Endothelial cell of umbilical vein (primary cell): ENCODE measurements at regions not wholly inside any gene's neighbourhood (a gene's known extent, or its start where the extent isn't known, plus 50 kb on each side); places are given as distances from the start of the nearest gene placed in this dataset.

Source experiments
- BruUV-seq: library from RNA; stranded (reverse); fragments of 400-500 nt; replicated peaks from 2 replicates; lab custom pipeline; 2021; lab: Mats Ljungman, UMichigan
- CTCF ChIA-PET: fragments of 300-600, 350-600 bp; sonication (Branson Sonifier 250); formaldehyde crosslinking; loops from one replicate; lab custom pipeline; 2021; ENCODE audit warnings: antibody characterized with exemption, inconsistent platforms; lab: Charles Lee
- POLR2A ChIA-PET: fragments of 300-600, 350-600 bp; sonication (Branson Sonifier 250); formaldehyde crosslinking; loops from one replicate; lab custom pipeline; 2021; ENCODE audit warnings: antibody characterized with exemption, inconsistent platforms; lab: Charles Lee
- DNase-seq: peaks from one replicate; pipeline ENCODE4 v3.0.0-alpha.2; 2011; ENCODE audit warnings: low read depth, low spot score
- FAIRE-seq: peaks from 2 replicates; lab custom pipeline; 2011; peaks lifted over from hg19 to GRCh38; lab: Jason Lieb, UNC
- H2AFZ ChIP-seq: 2 replicates; pipeline ENCODE4 v1.6.0; 2012; ENCODE audit warnings: low read depth, low read length, control low read depth, inconsistent platforms
- H3K27ac ChIP-seq: 2 replicates; pipeline ENCODE4 v1.5.1; 2011; ENCODE audit warnings: low read depth, mild to moderate bottlenecking, control low read depth, low read length, moderate library complexity; ENCODE audit not compliant: insufficient read depth
- H3K27me3 ChIP-seq, 2 experiments: 2 replicates each; pipeline versions ENCODE4 v1.6.0 to v1.6.1; 2011; ENCODE audit warnings: low read length in 2 of 2, mixed read lengths in 1 of 2; ENCODE audit not compliant: control insufficient read depth in 2 of 2, insufficient read depth in 2 of 2
- H3K36me3 ChIP-seq, 2 experiments: 2 replicates in 1 of 2; 3 replicates in 1 of 2; pipeline ENCODE4 v1.5.1; 2011; ENCODE audit warnings: low read length in 2 of 2, mild to moderate bottlenecking in 1 of 2, moderate library complexity in 1 of 2; ENCODE audit not compliant: control insufficient read depth in 2 of 2, insufficient read depth in 2 of 2; ENCODE audit errors: extremely low read depth in 1 of 2
- H3K4me1 ChIP-seq: 3 replicates; pipeline ENCODE4 v1.5.1; 2011; ENCODE audit warnings: mild to moderate bottlenecking, low read length; ENCODE audit not compliant: control insufficient read depth, insufficient read depth; ENCODE audit errors: extremely low read depth
- H3K4me2 ChIP-seq: 2 replicates; pipeline ENCODE4 v1.6.1; 2011; ENCODE audit warnings: low read length, control low read depth, mixed read lengths; ENCODE audit not compliant: insufficient read depth
- H3K4me3 ChIP-seq, 3 experiments: fragments of 200-600 bp in 1 of 3; sonication (generic), shearing (Covaris generic) in 1 of 3; replicated peaks in 1 of 3; 2 replicates each; pipeline ENCODE4 v1.5.1; 2011 to 2016; ENCODE audit warnings: control low read depth in 3 of 3, low read length in 3 of 3, mild to moderate bottlenecking in 2 of 3, inconsistent platforms in 1 of 3, low read depth in 1 of 3, moderate library complexity in 1 of 3; ENCODE audit not compliant: insufficient read depth in 1 of 3
- H3K79me2 ChIP-seq: 2 replicates; pipeline ENCODE4 v1.6.0; 2012; ENCODE audit warnings: low read length, inconsistent platforms; ENCODE audit not compliant: control insufficient read depth, insufficient read depth
- H3K9ac ChIP-seq: replicated peaks from 2 replicates; pipeline ENCODE3; 2011; ENCODE audit warnings: low read length, control low read depth; ENCODE audit not compliant: insufficient read depth; ENCODE audit errors: extremely low read depth
- H3K9me1 ChIP-seq: replicated peaks from 3 replicates; pipeline ENCODE4 v1.6.0; 2011; ENCODE audit warnings: mild to moderate bottlenecking, low read length; ENCODE audit not compliant: control insufficient read depth, insufficient read depth; ENCODE audit errors: extremely low read depth
- H3K9me3 ChIP-seq: replicated peaks from 2 replicates; pipeline ENCODE4 v1.5.1; 2012; ENCODE audit warnings: low read length, inconsistent platforms; ENCODE audit not compliant: control insufficient read depth, insufficient read depth
- H4K20me1 ChIP-seq: replicated peaks from 2 replicates; pipeline ENCODE3; 2011; ENCODE audit warnings: mild to moderate bottlenecking, low read length; ENCODE audit not compliant: control insufficient read depth, insufficient read depth; ENCODE audit errors: extremely low read depth
- EZH2 ChIP-seq: IDR thresholded peaks from 2 replicates; pipeline ENCODE4 v1.6.1; 2012; ENCODE audit warnings: borderline replicate concordance, low read depth, mild to moderate bottlenecking, moderate library complexity, low read length, inconsistent platforms; ENCODE audit not compliant: severe bottlenecking
- FOS ChIP-seq: IDR thresholded peaks from 2 replicates; pipeline ENCODE4 v1.6.1; 2011; ENCODE audit warnings: mild to moderate bottlenecking, low read length, moderate library complexity, borderline replicate concordance; ENCODE audit not compliant: insufficient read depth
- GATA2 ChIP-seq: IDR thresholded peaks from 2 replicates; pipeline ENCODE4 v1.7.0; 2011; ENCODE audit warnings: low read depth, mild to moderate bottlenecking, moderate library complexity, mixed read lengths, low read length; ENCODE audit not compliant: insufficient read length, insufficient read depth
- JUN ChIP-seq: IDR thresholded peaks from 2 replicates; pipeline ENCODE4 v1.6.1; 2011; ENCODE audit warnings: borderline replicate concordance, low read depth; ENCODE audit not compliant: insufficient read length, insufficient read depth
- MYC ChIP-seq: IDR thresholded peaks from one replicate; pipeline ENCODE4 v1.6.1; 2011; ENCODE audit warnings: mild to moderate bottlenecking, low read depth, low read length
- POLR2A ChIP-seq: IDR thresholded peaks from 2 replicates; pipeline ENCODE4 v1.6.1; 2012; ENCODE audit warnings: low read depth, mild to moderate bottlenecking, control low read depth, low read length
- POLR2AphosphoS5 ChIP-seq: IDR thresholded peaks from 2 replicates; pipeline ENCODE4 v1.6.1; 2012; ENCODE audit warnings: low read depth, mild to moderate bottlenecking, control low read depth, low read length, moderate library complexity; ENCODE audit not compliant: insufficient read depth
- dilution Hi-C: fragments of 300-500 bp; cut with MboI; formaldehyde crosslinking; loops from one replicate; pipeline ENCODE4 v1.15.0; 2019; ENCODE audit warnings: low sequenced_read_pairs; ENCODE audit not compliant: extremely low pct_ligation_motif_present
- intact Hi-C: fragments of 100-400 bp; cut with micrococcal nuclease; formaldehyde crosslinking; loops from one replicate; pipeline ENCODE4 v1.10.0; 2022
- TF ChIP-seq, protein P1 (sequence below): IDR thresholded peaks from 2 replicates; pipeline ENCODE4 v1.6.1; 2011; ENCODE audit not compliant: insufficient read depth, insufficient read length
- TF ChIP-seq, protein P2 (sequence below), 2 donors: IDR thresholded peaks; 1 replicate in 1 of 2; 2 replicates in 1 of 2; pipeline ENCODE4 v1.5.1; 2011; ENCODE audit warnings: low read length in 2 of 2, mild to moderate bottlenecking in 2 of 2, moderate library complexity in 2 of 2, control low read depth in 1 of 2, inconsistent platforms in 1 of 2, low read depth in 1 of 2; ENCODE audit not compliant: insufficient read depth in 1 of 2; ENCODE audit errors: extremely low read depth in 1 of 2

- Histone ChIP-seq H3K27ac (no peak overlapping the region), H3K9ac (no peak overlapping the region), H3K9me3 (no peaks in the 10 kb centered on the region), H2AFZ (no peak overlapping the region), H3K4me2 (no peak overlapping the region), H3K36me3 (no peaks in the 10 kb centered on the region), H3K27me3 (no peaks in the 10 kb centered on the region), H3K9me1 (no peaks in the 10 kb centered on the region), H3K4me3 (no peak overlapping the region), H3K79me2 (no peaks in the 10 kb centered on the region), H4K20me1 (no peaks in the 10 kb centered on the region), H3K4me1 (no peaks in the 10 kb centered on the region)
- DNase-seq (no peak), FAIRE-seq (no peak)
- POLR2A ChIA-PET, result no interaction called here
- TF ChIP-seq POLR2AphosphoS5 (no peak), POLR2A (no peak), MYC (no peak), FOS (no peak), JUN (no peak), EZH2 (no peak), GATA2 (no peak)
- TF ChIP-seq, protein P1, sequence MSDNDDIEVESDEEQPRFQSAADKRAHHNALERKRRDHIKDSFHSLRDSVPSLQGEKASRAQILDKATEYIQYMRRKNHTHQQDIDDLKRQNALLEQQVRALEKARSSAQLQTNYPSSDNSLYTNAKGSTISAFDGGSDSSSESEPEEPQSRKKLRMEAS, result no peak
- TF ChIP-seq, protein P2, sequence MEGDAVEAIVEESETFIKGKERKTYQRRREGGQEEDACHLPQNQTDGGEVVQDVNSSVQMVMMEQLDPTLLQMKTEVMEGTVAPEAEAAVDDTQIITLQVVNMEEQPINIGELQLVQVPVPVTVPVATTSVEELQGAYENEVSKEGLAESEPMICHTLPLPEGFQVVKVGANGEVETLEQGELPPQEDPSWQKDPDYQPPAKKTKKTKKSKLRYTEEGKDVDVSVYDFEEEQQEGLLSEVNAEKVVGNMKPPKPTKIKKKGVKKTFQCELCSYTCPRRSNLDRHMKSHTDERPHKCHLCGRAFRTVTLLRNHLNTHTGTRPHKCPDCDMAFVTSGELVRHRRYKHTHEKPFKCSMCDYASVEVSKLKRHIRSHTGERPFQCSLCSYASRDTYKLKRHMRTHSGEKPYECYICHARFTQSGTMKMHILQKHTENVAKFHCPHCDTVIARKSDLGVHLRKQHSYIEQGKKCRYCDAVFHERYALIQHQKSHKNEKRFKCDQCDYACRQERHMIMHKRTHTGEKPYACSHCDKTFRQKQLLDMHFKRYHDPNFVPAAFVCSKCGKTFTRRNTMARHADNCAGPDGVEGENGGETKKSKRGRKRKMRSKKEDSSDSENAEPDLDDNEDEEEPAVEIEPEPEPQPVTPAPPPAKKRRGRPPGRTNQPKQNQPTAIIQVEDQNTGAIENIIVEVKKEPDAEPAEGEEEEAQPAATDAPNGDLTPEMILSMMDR (IDR thresholded peaks at IDR 0.05; ENCODE audit: extremely low read depth in 1 of 2, insufficient read depth in 1 of 2, low read depth in 1 of 2, low read length in 2 of 2), result no peak
- dilution Hi-C loops, result no loop called here
- CTCF ChIA-PET, result no interaction called here
- no TSS peak for BruUV-seq
- intact Hi-C loops, result no loop called here
Measured at GRCh38 chr5:68848091-68848490, 245.7 kb upstream of the SLC30A5 start.
